Brain microvascular endothelial cell (primary cell): ENCODE measurements at regions not wholly inside any gene's neighbourhood (a gene's known extent, or its start where the extent isn't known, plus 50 kb on each side); places are given as distances from the start of the nearest gene placed in this dataset.

Experiments
- DNase-seq: peaks from one replicate; pipeline ENCODE4 v3.0.0-alpha.2; 2020
- H3K27ac ChIP-seq: fragments of 250-450 bp; sonication (Bioruptor Pico); 2 replicates; pipeline ENCODE4 v1.5.1; 2020; ENCODE audit warnings: mild to moderate bottlenecking, moderate library complexity
- H3K27me3 ChIP-seq: fragments of 250-450 bp; sonication (Bioruptor Pico); replicated peaks from 2 replicates; pipeline ENCODE4 v1.5.1; 2020; ENCODE audit warnings: mild to moderate bottlenecking
- H3K36me3 ChIP-seq: fragments of 250-450 bp; sonication (Bioruptor Pico); replicated peaks from 2 replicates; pipeline ENCODE4 v1.5.1; 2020; ENCODE audit warnings: mild to moderate bottlenecking
- H3K4me3 ChIP-seq: 2 replicates; pipeline ENCODE4 v1.5.1; 2011; ENCODE audit warnings: low read depth, mild to moderate bottlenecking, control low read depth, low read length, moderate library complexity
- CTCF ChIP-seq: IDR thresholded peaks from 2 replicates; pipeline ENCODE4 v1.5.1; 2011; ENCODE audit warnings: low read depth, mild to moderate bottlenecking, moderate library complexity, low read length, control low read depth, inconsistent platforms; ENCODE audit errors: missing control alignments
- in situ Hi-C: cut with HindIII; loops from 2 replicates; pipeline ENCODE4 v1.10.0; 2017; ENCODE audit warnings: low sequenced_read_pairs, low pct_ligation_motif_present

- peak; percentile 47 for DNase-seq
- Histone ChIP-seq H3K36me3 (no peaks in the 10 kb centered on the region), H3K27me3 (no peaks in the 10 kb centered on the region), H3K27ac (no peak overlapping the region), H3K4me3 (no peak overlapping the region)
- peak; percentile 49 for TF ChIP-seq CTCF
- in situ Hi-C loops, result no loop called here
Observed at GRCh38 chr2:53202063-53202462, 565.5 kb upstream of the CHAC2 start.

GRCh38 chr2:53200072-53200471 is 567.5 kb upstream of the CHAC2 start:
- H3K27me3 ChIP-seq, result no peaks in the 10 kb centered on the region
- H3K4me3 ChIP-seq, result no peak overlapping the region
- no peak overlapping the region for H3K27ac ChIP-seq
- TF ChIP-seq CTCF, result no peak
- no peak for DNase-seq
- H3K36me3 ChIP-seq, result no peaks in the 10 kb centered on the region
- in situ Hi-C loops, result no loop called here

- in situ Hi-C loops, result no loop called here
- DNase-seq, result no peak
- Histone ChIP-seq H3K27ac (no peak overlapping the region), H3K4me3 (no peak overlapping the region), H3K36me3 (no peaks in the 10 kb centered on the region), H3K27me3 (no peaks in the 10 kb centered on the region)
- TF ChIP-seq CTCF, result no peak
Observed at GRCh38 chr2:53188851-53189510, 578.6 kb upstream of the CHAC2 start.

GRCh38 chr2:53183581-53183980 is 584.0 kb upstream of the CHAC2 start:
- TF ChIP-seq CTCF, result no peak
- in situ Hi-C loops, result no loop called here
- no peak for DNase-seq
- H3K4me3 ChIP-seq, result no peak overlapping the region
- no peak overlapping the region for H3K27ac ChIP-seq
- H3K27me3 ChIP-seq, result no peaks in the 10 kb centered on the region
- no peaks in the 10 kb centered on the region for H3K36me3 ChIP-seq

GRCh38 chr2:53182601-53183000 is 585.0 kb upstream of the CHAC2 start:
- H3K27me3 ChIP-seq, result no peaks in the 10 kb centered on the region
- no peak overlapping the region for H3K27ac ChIP-seq
- TF ChIP-seq CTCF, result no peak
- no peak for DNase-seq
- no peaks in the 10 kb centered on the region for H3K36me3 ChIP-seq
- in situ Hi-C loops, result no loop called here
- H3K4me3 ChIP-seq, result no peak overlapping the region

- H3K27me3 ChIP-seq, result no peaks in the 10 kb centered on the region
- no peak for DNase-seq
- no peaks in the 10 kb centered on the region for H3K36me3 ChIP-seq
- in situ Hi-C loops, result no loop called here
- H3K4me3 ChIP-seq, result no peak overlapping the region
- TF ChIP-seq CTCF, result no peak
- no peak overlapping the region for H3K27ac ChIP-seq
Observed at GRCh38 chr2:53181759-53182158, 585.8 kb upstream of the CHAC2 start.
